ENCODE measurements at regions not wholly inside any gene's neighbourhood (a gene's known extent, or its start where the extent isn't known, plus 50 kb on each side); places are given as distances from the start of the nearest gene placed in this dataset.

DNA sequence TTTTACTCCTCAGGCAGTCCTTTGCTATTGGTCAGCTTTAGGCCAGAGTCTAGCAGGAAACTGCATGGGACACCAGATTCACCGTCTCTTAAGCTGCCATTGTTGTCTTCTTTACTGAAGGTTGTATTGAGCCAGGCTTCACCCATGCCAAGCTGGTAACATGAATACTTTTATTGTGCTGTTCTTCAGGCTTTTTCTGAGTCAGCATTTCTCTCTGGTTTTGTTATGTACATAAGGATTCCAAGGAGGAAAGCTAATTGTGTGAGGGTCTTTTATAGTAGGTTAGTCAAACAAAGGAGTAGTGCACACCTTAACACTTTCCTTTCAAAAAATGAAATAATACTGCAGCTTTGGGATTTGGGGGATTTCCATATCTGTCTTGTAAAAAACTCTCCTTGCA is 252.8 kb downstream of the JRKL start:
- no peak for TF ChIP-seq POLR2A (IDR thresholded peaks at IDR 0.05)
- TF ChIP-seq CTCF (IDR thresholded peaks at IDR 0.05), result no peak
- no peak for DNase-seq
- H3K27ac ChIP-seq, result no peak overlapping the region
- no peaks in the 10 kb centered on the region for H3K36me3 ChIP-seq
- intact Hi-C loops (cut with DNase I), result no loop called here
- H3K9me3 ChIP-seq, result no peaks in the 10 kb centered on the region
- H3K27me3 ChIP-seq, result no peaks in the 10 kb centered on the region
- 30 to 67% methylated on average over 1 of the region's 1 CpG for WGBS, 2 donors
- no peaks in the 10 kb centered on the region for H3K4me1 ChIP-seq
- no peak overlapping the region for H3K4me3 ChIP-seq

GRCh38 chr11:96643173-96643572 is 253.4 kb downstream of the JRKL start:
- H3K4me3 ChIP-seq, result no peak overlapping the region
- intact Hi-C loops (cut with DNase I), result no loop called here
- 65% methylated on average over 5 of the region's 5 CpGs for WGBS, 2 donors

DNA sequence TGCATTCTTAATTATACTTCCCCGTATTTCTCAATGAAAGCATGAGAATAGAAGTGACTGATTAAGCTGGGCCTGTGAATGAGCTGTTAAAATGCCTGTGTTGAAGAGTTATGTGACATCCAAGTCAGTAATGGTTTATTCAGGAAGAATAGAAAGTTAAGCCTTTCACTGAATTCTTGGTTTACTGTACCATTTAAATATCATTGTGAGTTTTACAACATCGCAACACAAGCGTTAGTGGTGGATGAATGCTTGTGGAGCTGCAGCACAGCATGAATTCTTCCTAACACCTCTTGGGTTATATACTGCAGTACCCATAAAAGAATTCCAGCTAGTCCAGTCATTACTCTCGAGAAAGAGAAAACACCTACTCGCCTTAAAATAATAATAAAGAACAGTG is 257.8 kb downstream of the JRKL start:
- no peaks in the 10 kb centered on the region for H3K36me3 ChIP-seq
- DNase-seq, result no peak
- H3K27ac ChIP-seq, result no peak overlapping the region
- H3K27me3 ChIP-seq, result no peaks in the 10 kb centered on the region
- no peaks in the 10 kb centered on the region for H3K4me1 ChIP-seq
- 62 to 66% methylated on average over 5 of the region's 5 CpGs for WGBS, 2 donors
- intact Hi-C loops (cut with DNase I), result no loop called here
- H3K4me3 ChIP-seq, result no peak overlapping the region
- H3K9me3 ChIP-seq, result no peaks in the 10 kb centered on the region
- TF ChIP-seq POLR2A (IDR thresholded peaks at IDR 0.05), result no peak
- no peak for TF ChIP-seq CTCF (IDR thresholded peaks at IDR 0.05)

More at GRCh38 chr11:96643173-96643572, 253.4 kb downstream of the JRKL start:
- H3K4me1 ChIP-seq, result no peaks in the 10 kb centered on the region
- no peaks in the 10 kb centered on the region for H3K36me3 ChIP-seq
- H3K9me3 ChIP-seq, result no peaks in the 10 kb centered on the region
- TF ChIP-seq POLR2A (IDR thresholded peaks at IDR 0.05) (no peak), CTCF (IDR thresholded peaks at IDR 0.05) (no peak)
- no peak overlapping the region for H3K27ac ChIP-seq
- no peaks in the 10 kb centered on the region for H3K27me3 ChIP-seq
- no peak for DNase-seq

GRCh38 chr11:96648991-96649390 is 259.2 kb downstream of the JRKL start:
- no peak overlapping the region for H3K4me3 ChIP-seq
- TF ChIP-seq POLR2A (IDR thresholded peaks at IDR 0.05) (no peak), CTCF (IDR thresholded peaks at IDR 0.05) (no peak)
- no peaks in the 10 kb centered on the region for H3K9me3 ChIP-seq
- intact Hi-C loops (cut with DNase I), result no loop called here
- H3K4me1 ChIP-seq, result no peaks in the 10 kb centered on the region
- no peak for DNase-seq
- WGBS, 2 donors, result 42 to 66% methylated on average over 2 of the region's 2 CpGs
- H3K27ac ChIP-seq, result no peak overlapping the region
- no peaks in the 10 kb centered on the region for H3K36me3 ChIP-seq
- H3K27me3 ChIP-seq, result no peaks in the 10 kb centered on the region

- Histone ChIP-seq H3K4me1 (no peaks in the 10 kb centered on the region), H3K36me3 (no peaks in the 10 kb centered on the region), H3K9me3 (no peaks in the 10 kb centered on the region), H3K27me3 (no peaks in the 10 kb centered on the region), H3K4me3 (no peak overlapping the region), H3K27ac (no peak overlapping the region)
- 73 to 75% methylated on average over 2 of the region's 2 CpGs for WGBS, 2 donors
- TF ChIP-seq CTCF (IDR thresholded peaks at IDR 0.05) (no peak), POLR2A (IDR thresholded peaks at IDR 0.05) (no peak)
- no peak for DNase-seq
- intact Hi-C loops (cut with DNase I), result no loop called here
Measured at GRCh38 chr11:96652516-96652915, 262.7 kb downstream of the JRKL start.

All from esophagus squamous epithelium (tissue), 5 donors.